GM12878 (cell line): ENCODE measurements at regions not wholly inside any gene's neighbourhood (a gene's known extent, or its start where the extent isn't known, plus 50 kb on each side); places are given as distances from the start of the nearest gene placed in this dataset.

Experiments used
- ATAC-seq: fragments of 200-7000 bp; cut with Tn5 transposase; 3 replicates; pipeline ENCODE4 v1.9.1; 2020; ENCODE audit warnings: mild to moderate bottlenecking, moderate library complexity
- BruUV-seq: library from RNA; stranded (reverse); fragments of 400-500 nt; replicated peaks from 2 replicates; lab custom pipeline; 2021; lab: Mats Ljungman, UMichigan
- CTCF ChIA-PET: fragments of 300-600 bp; sonication (Branson Sonifier 250); formaldehyde crosslinking; extraction: SDS; loops from one replicate; lab custom pipeline; 2021; ENCODE audit warnings: inconsistent platforms; lab: Yijun Ruan, JAX
- POLR2A ChIA-PET: fragments of 350-600 bp; formaldehyde crosslinking; extraction: SDS; loops from one replicate; lab custom pipeline; 2021; ENCODE audit warnings: inconsistent platforms; lab: Charles Lee
- RAD21 ChIA-PET: fragments of 300-600 bp; sonication (Branson Sonifier 250); formaldehyde crosslinking; loops from one replicate; lab custom pipeline; 2023; ENCODE audit warnings: antibody characterized with exemption; ENCODE audit not compliant: unreplicated experiment; lab: Charles Lee
- SMC1A ChIA-PET: fragments of 300-600 bp; sonication (Branson Sonifier 250); formaldehyde crosslinking; loops from one replicate; lab custom pipeline; 2023; ENCODE audit not compliant: unreplicated experiment, uncharacterized antibody; lab: Charles Lee
- DNase-seq: peaks from one replicate; pipeline ENCODE4 v3.0.0-alpha.2; 2011; ENCODE audit warnings: low read depth, low spot score
- FAIRE-seq: peaks from 3 replicates; lab custom pipeline; 2011; peaks lifted over from hg19 to GRCh38; lab: Jason Lieb, UNC
- H2AFZ ChIP-seq: 2 replicates; pipeline ENCODE4 v1.6.0; 2011; ENCODE audit warnings: low read depth, low read length, control low read depth; ENCODE audit not compliant: control insufficient read depth
- H3K27ac ChIP-seq: 2 replicates; pipeline ENCODE4 v1.5.1; 2011; ENCODE audit warnings: control low read depth; ENCODE audit not compliant: control insufficient read depth, insufficient read depth
- H3K27me3 ChIP-seq, 2 experiments: replicated peaks in 1 of 2; 2 replicates each; pipeline versions ENCODE4 v1.6.0 to v1.6.1; 2011; ENCODE audit warnings: low read length in 1 of 2; ENCODE audit not compliant: control insufficient read depth in 2 of 2, insufficient read depth in 2 of 2
- H3K36me3 ChIP-seq, 2 experiments: 2 replicates each; pipeline ENCODE4 v1.5.1; 2011; ENCODE audit warnings: low read length in 1 of 2; ENCODE audit not compliant: control insufficient read depth in 2 of 2, insufficient read depth in 2 of 2
- H3K4me1 ChIP-seq: 2 replicates; pipeline ENCODE4 v1.6.1; 2011; ENCODE audit warnings: mild to moderate bottlenecking, low read length, moderate library complexity, mixed read lengths; ENCODE audit not compliant: control insufficient read depth, insufficient read depth
- H3K4me2 ChIP-seq: 2 replicates; pipeline ENCODE4 v1.6.0; 2011; ENCODE audit warnings: control low read depth; ENCODE audit not compliant: control insufficient read depth, insufficient read depth
- H3K4me3 ChIP-seq: fragments of 200-600 bp; sonication (generic); 2 replicates; pipeline ENCODE4 v1.5.1; 2016
- H3K79me2 ChIP-seq: 2 replicates; pipeline ENCODE4 v1.6.0; 2011; ENCODE audit warnings: low read length; ENCODE audit not compliant: control insufficient read depth, insufficient read depth
- H3K9ac ChIP-seq: 2 replicates; pipeline ENCODE4 v1.8.0; 2011; ENCODE audit warnings: low read length, control low read depth, mixed read lengths; ENCODE audit not compliant: control insufficient read depth, insufficient read depth
- H3K9me3 ChIP-seq: replicated peaks from 3 replicates; pipeline ENCODE4 v1.5.1; 2011; ENCODE audit warnings: mild to moderate bottlenecking, low read length; ENCODE audit not compliant: control insufficient read depth, insufficient read depth
- H4K20me1 ChIP-seq: 2 replicates; pipeline ENCODE4 v1.6.0; 2011; ENCODE audit not compliant: control insufficient read depth, insufficient read depth
- CTCF ChIP-seq, 3 experiments: IDR thresholded peaks in 2 of 3; conservative IDR thresholded peaks in 1 of 3; 2 replicates each; pipeline ENCODE4 v1.5.1; 2011; ENCODE audit warnings: low read depth in 3 of 3, low read length in 3 of 3, mild to moderate bottlenecking in 3 of 3, control low read depth in 2 of 3, moderate library complexity in 2 of 3, inconsistent platforms in 1 of 3, mixed read lengths in 1 of 3; ENCODE audit not compliant: control insufficient read depth in 2 of 3, insufficient read depth in 1 of 3; ENCODE audit errors: extremely low read depth in 1 of 3
- KAT2A ChIP-seq: conservative IDR thresholded peaks from 2 replicates; pipeline ENCODE4 v1.6.1; 2011; ENCODE audit warnings: low read depth, low read length; ENCODE audit not compliant: control insufficient read depth
- LARP7 ChIP-seq: fragments of 450-650 bp; IDR thresholded peaks from 2 replicates; pipeline ENCODE4 v1.6.1; 2017; ENCODE audit warnings: mild to moderate bottlenecking
- MEF2B ChIP-seq: fragments of 450-650 bp; IDR thresholded peaks from 2 replicates; pipeline ENCODE4 v1.6.1; 2018; ENCODE audit warnings: mild to moderate bottlenecking, moderate library complexity; ENCODE audit not compliant: partially characterized antibody, poor library complexity, severe bottlenecking
- MTA2 ChIP-seq: fragments of 450-650 bp; IDR thresholded peaks from 2 replicates; pipeline ENCODE4 v1.6.1; 2016; ENCODE audit warnings: low read depth, mild to moderate bottlenecking, moderate library complexity
- MYB ChIP-seq: fragments of 150-350 bp; IDR thresholded peaks from 2 replicates; pipeline ENCODE4 v1.6.1; 2014; ENCODE audit warnings: mild to moderate bottlenecking, low read depth, low read length, borderline replicate concordance
- RAD21 ChIP-seq: IDR thresholded peaks from 2 replicates; pipeline ENCODE4 v1.6.1; 2011; ENCODE audit warnings: mild to moderate bottlenecking, low read depth, low read length, moderate library complexity; ENCODE audit not compliant: insufficient read depth
- REST ChIP-seq: IDR thresholded peaks from 2 replicates; pipeline ENCODE4 v1.6.1; 2012; ENCODE audit warnings: mild to moderate bottlenecking, low read depth, low read length
- TCF3 ChIP-seq: IDR thresholded peaks from 2 replicates; pipeline ENCODE4 v1.6.1; 2012; ENCODE audit warnings: low read depth, mild to moderate bottlenecking, low read length, borderline replicate concordance; ENCODE audit not compliant: insufficient read depth
- TCF7 ChIP-seq: IDR thresholded peaks from 2 replicates; pipeline ENCODE4 v1.6.1; 2014; ENCODE audit warnings: antibody characterized with exemption, borderline replicate concordance
- YY1 ChIP-seq: IDR thresholded peaks from 2 replicates; pipeline ENCODE4 v1.6.1; 2011; ENCODE audit warnings: low read depth, mild to moderate bottlenecking, low read length
- WGBS: methylation state at CpG from one replicate; pipeline ENCODE4 v1.1.6; 2016; ENCODE audit warnings: low lambda C conversion rate; ENCODE audit not compliant: insufficient replicate concordance, insufficient coverage; ENCODE audit errors: missing lambda C conversion rate; 5-methylcytosine and 5-hydroxymethylcytosine counted together
- in situ Hi-C: fragments of 300-500 bp; cut with MboI; formaldehyde crosslinking; loops from 9 replicates; pipeline ENCODE4 v1.14.3; 2018; ENCODE audit warnings: mixed read lengths
- intact Hi-C: fragments of 100-400 bp; cut with micrococcal nuclease; formaldehyde crosslinking; loops from one replicate; pipeline ENCODE4 v1.14.2; 2022; ENCODE audit not compliant: unreplicated experiment

DNA sequence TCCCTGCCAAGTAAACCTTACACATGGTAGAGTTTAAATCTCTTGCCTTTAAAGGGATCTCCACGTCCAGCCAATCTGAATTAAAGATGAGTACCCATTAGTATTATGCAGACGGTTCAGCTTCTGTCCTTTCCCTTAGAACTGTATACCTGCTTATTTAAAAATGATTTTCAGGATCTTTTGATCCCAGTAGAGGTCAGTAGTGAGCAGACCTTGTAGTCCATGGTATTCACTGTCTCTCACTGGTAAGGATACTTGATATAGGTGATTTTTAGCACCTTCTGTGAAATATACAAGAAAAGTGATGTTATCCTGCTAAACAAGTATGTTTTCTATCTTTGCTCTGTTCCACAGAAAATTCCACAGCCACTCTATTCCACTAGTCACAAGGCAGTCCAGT lies 1211.6 kb upstream of the ADGRL4 start:
- no peak overlapping the region for H3K4me2 ChIP-seq
- FAIRE-seq, result peak; percentile 81
- 0% methylated on average over 2 of the region's 2 CpGs for WGBS
- POLR2A ChIA-PET, result no interaction called here
- no peak overlapping the region for H3K9ac ChIP-seq
- H3K27ac ChIP-seq, result no peak overlapping the region
- ATAC-seq, result peak; percentile 93
- H3K9me3 ChIP-seq, result no peaks in the 10 kb centered on the region
- H4K20me1 ChIP-seq, result no peaks in the 10 kb centered on the region
- SMC1A ChIA-PET, result no interaction called here
- intact Hi-C loops (loop anchor here (5.0 to 10.0 kb wide), 2 partner anchors 717 to 721 kb away; no protein-coding TSS in a partner anchor), in situ Hi-C loops (no loop called here)
- no peak for DNase-seq
- H3K27me3 ChIP-seq, result no peaks in the 10 kb centered on the region
- no peaks in the 10 kb centered on the region for H3K79me2 ChIP-seq
- no peak overlapping the region for H2AFZ ChIP-seq
- TF ChIP-seq YY1 (no peak), MYB (no peak), CTCF (IDR thresholded peaks at IDR 0.05 in 2 of 3, conservative IDR thresholded peaks at IDR 0.05 in 1 of 3; ENCODE audit: control insufficient read depth in 2 of 3, extremely low read depth in 1 of 3, insufficient read depth in 1 of 3, low read depth in 3 of 3, low read length in 3 of 3) (peak; percentile 39 to 56 (median 49)), MTA2 (no peak), KAT2A (no peak), REST (no peak), TCF3 (no peak), TCF7 (no peak), RAD21 (peak; percentile 43), LARP7 (no peak), MEF2B (no peak)
- H3K4me3 ChIP-seq, result no peak overlapping the region
- BruUV-seq, result no TSS peak
- CTCF ChIA-PET, result interaction anchor here (0.6 kb wide), 1 partner anchor 716 kb away, joined by 3 read pairs; no protein-coding TSS in a partner anchor
- no peaks in the 10 kb centered on the region for H3K4me1 ChIP-seq
- H3K36me3 ChIP-seq, result no peaks in the 10 kb centered on the region
- RAD21 ChIA-PET, result interaction anchor here (0.7 kb wide), 1 partner anchor 10 kb away, joined by 3 read pairs; no protein-coding TSS in a partner anchor
